Progenitor cell of endocrine pancreas (in vitro differentiated cells): ENCODE measurements at regions not wholly inside any gene's neighbourhood (a gene's known extent, or its start where the extent isn't known, plus 50 kb on each side); places are given as distances from the start of the nearest gene placed in this dataset.

Source experiments
- DNase-seq: peaks from one replicate; pipeline ENCODE4 v3.0.0; 2021; ENCODE audit warnings: low spot score; ENCODE audit not compliant: unreplicated experiment
- H3K27ac Mint-ChIP-seq: 2 replicates; pipeline ENCODE4 v1.8.0; 2021; ENCODE audit warnings: mild to moderate bottlenecking, moderate library complexity, mixed read lengths
- H3K27me3 Mint-ChIP-seq: 2 replicates; pipeline ENCODE4 v1.8.0; 2021; ENCODE audit warnings: mixed read lengths
- H3K36me3 Mint-ChIP-seq: 2 replicates; pipeline ENCODE4 v1.8.0; 2022; ENCODE audit warnings: mixed read lengths; ENCODE audit not compliant: insufficient read depth
- H3K4me1 Mint-ChIP-seq: 2 replicates; pipeline ENCODE4 v1.8.0; 2021; ENCODE audit warnings: low read depth, mixed read lengths
- H3K4me3 Mint-ChIP-seq: 2 replicates; pipeline ENCODE4 v1.8.0; 2021; ENCODE audit warnings: low read depth, mild to moderate bottlenecking, moderate library complexity, mixed read lengths
- H3K9me3 Mint-ChIP-seq: 2 replicates; pipeline ENCODE4 v1.8.0; 2021; ENCODE audit warnings: low read depth, mixed read lengths
- CTCF ChIP-seq: fragments of 200-600 bp; sonication (generic); IDR thresholded peaks from one replicate; pipeline ENCODE4 v1.5.0; 2021; ENCODE audit warnings: antibody characterized with exemption, mild to moderate bottlenecking; ENCODE audit not compliant: unreplicated experiment

GRCh38 chr1:200496937-200497336, 87.1 kb upstream of the ZNF281 start:
- DNase-seq: no peak
- H3K4me3 Mint-ChIP-seq: no peak overlapping the region
- H3K27me3 Mint-ChIP-seq: no peaks in the 10 kb centered on the region
- H3K9me3 Mint-ChIP-seq: no peaks in the 10 kb centered on the region
- H3K36me3 Mint-ChIP-seq: no peaks in the 10 kb centered on the region
- H3K27ac Mint-ChIP-seq: no peak overlapping the region
- peaks cover 6% of the 10 kb centered on the region for H3K4me1 Mint-ChIP-seq
- no peak for TF ChIP-seq CTCF

GRCh38 chr1:200495901-200496300, 86.1 kb upstream of the ZNF281 start:
- Mint-ChIP-seq H3K27ac (no peak overlapping the region), H3K27me3 (no peaks in the 10 kb centered on the region), H3K4me3 (no peak overlapping the region), H3K36me3 (no peaks in the 10 kb centered on the region), H3K4me1 (peaks cover 6% of the 10 kb centered on the region), H3K9me3 (no peaks in the 10 kb centered on the region)
- DNase-seq: no peak
- no peak for TF ChIP-seq CTCF

GRCh38 chr1:200493344-200493743, 83.5 kb upstream of the ZNF281 start:
- Mint-ChIP-seq H3K27me3 (peaks cover 10% of the 10 kb centered on the region), H3K4me3 (no peak overlapping the region), H3K36me3 (no peaks in the 10 kb centered on the region), H3K27ac (peak overlapping the region; percentile 73), H3K9me3 (no peaks in the 10 kb centered on the region), H3K4me1 (peaks cover 11% of the 10 kb centered on the region)
- no peak for DNase-seq
- TF ChIP-seq CTCF: no peak

GRCh38 chr1:200491103-200491502, 81.3 kb upstream of the ZNF281 start:
- H3K4me3 Mint-ChIP-seq: no peak overlapping the region
- no peak for DNase-seq
- H3K4me1 Mint-ChIP-seq: peaks cover 13% of the 10 kb centered on the region
- no peak overlapping the region for H3K27ac Mint-ChIP-seq
- no peak for TF ChIP-seq CTCF
- H3K36me3 Mint-ChIP-seq: no peaks in the 10 kb centered on the region
- no peaks in the 10 kb centered on the region for H3K9me3 Mint-ChIP-seq
- peaks cover 13% of the 10 kb centered on the region for H3K27me3 Mint-ChIP-seq

GRCh38 chr1:200490183-200490582, 80.3 kb upstream of the ZNF281 start:
- DNase-seq: no peak
- no peaks in the 10 kb centered on the region for H3K36me3 Mint-ChIP-seq

More at GRCh38 chr1:200490183-200490582, 80.3 kb upstream of the ZNF281 start:
- H3K27me3 Mint-ChIP-seq: peaks cover 13% of the 10 kb centered on the region
- H3K4me1 Mint-ChIP-seq: peaks cover 13% of the 10 kb centered on the region
- no peak for TF ChIP-seq CTCF
- H3K27ac Mint-ChIP-seq: no peak overlapping the region
- H3K4me3 Mint-ChIP-seq: no peak overlapping the region
- no peaks in the 10 kb centered on the region for H3K9me3 Mint-ChIP-seq
